NCI-H524 treated with DMSO at 0.1 percent for 48 hours (cell line): ENCODE measurements at regions not wholly inside any gene's neighbourhood (a gene's known extent, or its start where the extent isn't known, plus 50 kb on each side); places are given as distances from the start of the nearest gene placed in this dataset.
"Not testable (repeated sequence)": the region's sequence is repeated elsewhere in the genome, so short reads cannot be mapped to it uniquely, and the experiment has no call there.

Experiments
- DNase-seq: peaks from one replicate; lab custom pipeline; 2025; lab: John Stamatoyannopoulos, UW

DNA sequence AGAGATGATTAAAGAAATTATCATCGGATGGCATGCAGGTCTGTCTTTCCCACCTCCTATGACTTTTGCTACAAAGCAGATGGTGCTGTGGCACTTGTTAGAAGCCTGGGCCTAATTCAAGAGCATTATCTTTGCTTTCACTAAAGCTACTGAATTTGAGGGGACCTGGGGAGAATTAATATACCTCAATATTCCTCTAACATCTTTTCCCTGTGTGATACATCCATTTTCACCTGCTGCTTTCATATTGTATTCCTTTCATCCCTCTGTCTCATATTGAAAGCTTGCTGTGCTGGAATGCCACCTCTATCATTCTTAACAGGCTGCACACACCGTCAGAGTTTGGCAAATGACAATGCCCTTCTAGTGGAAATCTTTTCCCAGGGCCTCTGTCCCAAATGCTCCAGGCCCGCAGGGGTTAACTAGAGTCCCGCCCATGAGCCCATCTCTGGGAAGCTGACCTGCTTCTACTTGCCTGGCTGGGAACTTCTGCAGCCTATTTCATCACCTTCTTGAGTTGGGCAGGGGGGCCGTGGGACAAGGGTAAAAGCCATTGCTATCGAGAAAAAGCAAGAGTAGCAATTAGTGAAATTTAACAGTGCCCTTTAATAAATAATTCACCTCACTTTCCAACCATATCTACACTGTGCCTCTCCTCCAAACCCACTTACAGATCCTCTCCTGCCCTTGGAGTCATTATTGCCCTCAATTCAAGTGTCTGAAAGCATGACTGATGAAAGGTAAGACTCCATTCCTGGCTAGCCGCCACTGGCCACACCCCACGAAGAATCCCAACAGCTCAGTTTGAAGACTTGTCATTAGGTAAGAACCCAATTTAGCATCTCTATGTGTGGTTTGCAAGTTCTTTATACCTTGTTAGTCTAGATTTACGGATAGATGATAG is 126.7 kb upstream of the BTG1 start:
- DNase-seq = peak; percentile 12

GRCh38 chr12:92271341-92271740 is 125.7 kb upstream of the BTG1 start:
- DNase-seq = no peak

- DNase-seq = no peak
These were observed 124.9 kb upstream of the BTG1 start for GRCh38 chr12:92270521-92270920.

- DNase-seq = no peak
These were observed 123.3 kb upstream of the BTG1 start for GRCh38 chr12:92268946-92269345.

GRCh38 chr12:92261692-92262091 is 116.0 kb upstream of the BTG1 start:
- no peak for DNase-seq

DNA sequence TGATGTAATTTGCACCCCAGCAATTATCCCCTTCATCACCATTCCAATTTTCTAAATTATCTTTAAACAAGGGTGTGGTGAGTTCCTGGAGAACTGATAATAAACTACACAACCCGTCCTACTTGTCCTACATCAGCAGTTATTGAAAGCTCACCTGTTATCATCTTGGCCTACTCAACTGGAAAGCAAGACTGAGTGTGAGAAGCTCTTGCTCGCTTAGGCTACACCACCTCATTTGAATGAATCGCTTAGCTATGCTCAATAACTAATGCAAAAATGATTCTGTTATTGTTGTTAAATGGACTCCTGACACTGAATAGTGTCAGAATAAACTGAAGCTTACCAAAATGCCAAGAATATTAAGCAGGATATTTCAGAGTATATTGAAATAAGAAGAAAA is 115.4 kb upstream of the BTG1 start:
- no peak for DNase-seq

DNA sequence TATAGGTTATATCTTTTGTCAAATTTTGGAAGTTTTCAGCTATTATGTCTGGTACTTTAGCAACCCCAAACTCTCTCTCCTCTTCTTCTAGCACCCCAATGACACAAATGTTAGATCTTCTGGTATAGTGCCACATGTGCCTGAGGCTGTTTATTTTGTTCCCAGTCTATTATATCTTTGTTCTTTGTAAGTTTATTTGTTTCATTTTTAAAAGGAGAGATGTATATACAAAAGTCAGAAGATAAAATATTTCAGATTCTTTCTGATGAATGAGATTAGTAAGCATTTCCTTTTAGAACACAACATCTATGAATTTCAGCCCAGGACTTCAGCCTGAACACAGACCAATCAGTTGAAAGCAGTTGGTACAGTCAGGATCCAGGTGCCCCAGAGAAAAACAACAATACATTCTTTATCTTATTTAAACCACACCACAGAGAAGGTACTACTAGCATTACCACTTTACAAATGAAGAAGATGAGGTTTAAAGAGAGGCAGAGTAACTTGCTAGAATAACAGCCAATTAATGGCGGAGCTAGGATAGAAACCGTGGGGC is 114.1 kb upstream of the BTG1 start:
- DNase-seq = no peak

- DNase-seq = no peak
These were observed 113.6 kb upstream of the BTG1 start for GRCh38 chr12:92259291-92259690.

- no peak for DNase-seq
These were observed 111.6 kb upstream of the BTG1 start for GRCh38 chr12:92257261-92257660.

DNA sequence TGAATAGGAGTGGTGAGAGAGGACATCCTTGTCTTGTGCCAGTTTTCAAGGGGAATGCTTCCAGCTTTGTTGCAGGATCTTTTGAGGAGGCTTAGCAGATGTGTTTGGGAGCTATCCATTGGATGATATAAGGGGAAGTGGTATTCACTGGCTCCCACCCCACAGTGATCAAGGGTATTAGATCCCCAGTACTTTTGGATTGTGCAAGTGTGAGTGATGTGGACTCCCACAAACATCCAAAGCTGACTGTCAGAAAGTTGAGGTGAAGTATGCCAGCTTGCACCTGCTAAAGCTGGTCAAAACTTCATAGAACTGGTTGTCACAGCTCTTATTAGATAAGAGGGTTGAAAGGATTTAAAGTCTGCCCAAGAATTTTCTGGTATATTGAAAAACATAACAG is 110.1 kb upstream of the BTG1 start:
- no peak for DNase-seq

DNA sequence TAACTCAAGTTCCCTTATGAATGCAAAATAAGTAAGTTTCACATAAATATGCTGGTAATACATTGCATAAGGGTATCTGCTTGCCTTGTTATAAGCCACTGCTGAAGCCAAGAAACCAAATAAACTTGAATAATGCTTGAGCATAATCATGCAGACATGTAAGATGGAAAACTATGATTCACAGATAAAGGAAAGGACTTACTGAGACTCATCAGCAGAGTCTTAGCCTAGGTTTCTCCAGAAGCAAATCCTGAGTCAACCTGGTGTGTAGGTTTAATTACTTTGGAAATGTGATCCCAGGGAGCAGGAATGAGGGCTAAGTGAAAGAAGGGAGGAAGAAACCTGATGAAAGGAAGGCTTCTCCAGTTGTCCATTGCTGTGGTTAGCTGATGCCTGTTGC is 107.7 kb upstream of the BTG1 start:
- DNase-seq = no peak

- DNase-seq = no peak
These were observed 103.3 kb upstream of the BTG1 start for GRCh38 chr12:92248977-92249376.

- DNase-seq = no peak
These were observed 98.4 kb upstream of the BTG1 start for GRCh38 chr12:92244036-92244435.

- no peak for DNase-seq
These were observed 97.3 kb upstream of the BTG1 start for GRCh38 chr12:92242907-92243306.

DNA sequence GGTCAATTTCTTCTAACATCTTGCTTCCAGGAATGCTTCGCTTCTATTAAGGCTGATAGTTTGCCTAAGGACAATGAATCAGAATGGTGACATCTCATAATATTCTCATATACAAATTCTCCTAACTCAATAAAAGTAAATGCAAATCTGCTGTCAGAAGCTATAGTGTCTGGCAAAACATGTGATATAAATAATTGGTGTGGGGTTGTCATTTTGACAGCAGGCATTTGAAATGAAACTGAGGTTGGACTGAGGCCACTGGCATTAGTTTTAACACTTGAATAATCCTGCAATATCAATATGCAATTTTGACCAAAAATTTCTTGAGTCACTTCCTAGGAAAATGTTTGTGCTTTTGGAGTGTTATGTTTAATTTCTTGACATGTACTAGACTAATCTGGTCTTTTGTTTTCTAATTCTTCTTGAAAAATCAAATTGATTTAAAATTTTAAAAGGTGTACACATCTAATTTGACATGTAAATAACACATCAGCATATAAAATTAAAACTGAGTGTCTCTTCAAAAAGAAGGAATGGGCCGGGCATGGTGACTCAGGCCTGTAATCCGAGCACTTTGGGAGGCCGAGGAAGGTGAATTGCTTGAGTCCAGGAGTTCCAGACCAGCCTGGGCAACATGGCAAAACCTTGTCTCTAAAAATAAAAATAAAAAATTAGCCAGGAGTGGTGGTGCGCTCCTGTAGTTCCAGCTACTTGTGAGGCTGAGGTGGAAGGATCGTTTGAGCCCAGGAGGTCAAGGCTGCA is 92.3 kb upstream of the BTG1 start:
- DNase-seq = no peak

GRCh38 chr12:92237262-92237661 is 91.6 kb upstream of the BTG1 start:
- DNase-seq = no peak

DNA sequence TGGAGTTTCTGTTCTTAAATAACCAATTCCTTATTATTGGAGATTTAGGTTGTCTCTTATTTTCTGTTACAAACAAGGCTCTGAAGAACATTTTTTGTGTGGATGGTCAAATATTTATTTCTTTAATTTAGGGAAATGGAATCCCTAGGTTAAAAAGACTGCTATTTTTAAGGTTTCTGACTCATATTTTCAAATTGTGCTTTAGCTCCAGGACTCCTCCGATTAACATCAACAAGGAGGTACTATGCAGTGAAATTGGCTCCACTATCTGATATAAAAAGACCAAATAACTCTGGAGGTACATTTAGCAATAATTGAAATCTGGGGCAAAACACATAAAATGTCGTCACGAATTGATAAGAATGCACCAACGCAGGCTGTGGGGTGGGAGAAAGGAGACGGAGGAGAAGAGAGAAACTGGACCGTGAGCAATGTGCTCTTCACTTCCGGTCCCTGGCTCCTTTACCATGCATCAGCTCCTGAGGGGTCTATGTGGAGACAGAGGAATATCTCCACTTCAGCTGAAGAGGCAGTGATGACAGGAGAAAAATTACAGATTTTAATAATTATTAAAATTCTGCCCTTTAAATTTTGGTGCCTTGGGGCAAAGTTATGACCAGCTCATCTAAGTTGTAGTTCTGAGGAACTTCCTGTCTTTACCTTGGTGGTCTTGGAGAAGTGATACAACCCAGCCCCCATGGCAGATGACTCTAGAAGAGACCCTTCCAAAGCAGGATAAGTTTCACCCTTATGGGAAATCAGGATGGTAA is 90.2 kb upstream of the BTG1 start:
- no peak for DNase-seq

- no peak for DNase-seq
These were observed 88.9 kb upstream of the BTG1 start for GRCh38 chr12:92234533-92234932.

DNA sequence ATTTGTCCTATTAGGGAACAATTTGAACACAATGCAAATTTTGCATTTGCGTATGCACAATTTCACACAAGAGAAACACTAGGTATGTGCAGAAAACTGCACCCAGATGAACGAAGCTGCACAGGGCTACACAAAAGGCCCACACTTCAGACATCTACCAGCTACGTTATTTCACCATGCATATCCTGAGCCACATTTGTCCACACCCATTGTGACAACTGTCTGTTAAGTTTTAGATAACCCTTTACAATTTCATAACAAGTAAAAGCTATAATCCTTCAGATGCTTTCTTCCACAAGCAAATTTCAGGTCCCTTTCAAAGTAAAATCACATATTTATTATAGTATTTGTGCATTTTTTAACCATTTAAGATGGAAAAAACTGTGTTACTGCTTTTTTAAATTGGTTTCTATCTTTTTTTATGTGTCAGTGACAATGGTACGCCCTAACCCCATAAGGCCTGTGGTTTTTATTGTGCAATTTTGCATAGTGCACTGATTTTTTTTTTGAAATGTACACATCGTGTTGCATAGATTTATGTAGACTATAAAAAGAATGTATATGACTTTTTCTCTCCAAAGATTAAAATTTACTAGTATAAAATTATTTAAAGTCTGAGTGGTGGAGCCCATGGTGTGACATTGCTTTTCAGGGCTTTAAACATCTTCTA is 87.8 kb upstream of the BTG1 start:
- DNase-seq = no peak

DNA sequence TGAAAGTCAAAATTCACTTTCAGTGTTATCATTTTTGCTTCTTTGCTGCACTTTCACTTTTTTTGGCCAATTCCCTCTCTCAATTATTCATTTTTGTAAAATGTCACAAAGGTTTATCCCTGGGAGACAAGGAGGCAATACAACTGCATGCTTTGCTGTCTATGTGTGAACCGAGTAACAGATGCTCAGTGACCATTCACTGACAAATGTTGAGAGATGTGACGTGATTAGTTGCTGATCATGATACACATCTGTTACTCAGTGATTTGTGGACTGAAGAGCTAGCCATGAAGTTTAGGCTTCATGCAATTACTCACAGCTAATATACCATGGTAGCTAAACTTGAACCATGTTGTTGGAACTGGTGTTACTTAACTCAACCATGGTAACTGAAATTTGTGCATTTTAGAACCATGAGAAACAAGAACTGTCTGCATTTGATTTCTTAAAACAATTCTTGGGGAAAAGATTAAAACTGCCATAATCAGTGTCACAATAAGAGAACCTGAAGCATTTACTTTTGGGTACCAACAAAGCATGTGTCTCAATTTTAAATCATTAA is 86.8 kb upstream of the BTG1 start:
- DNase-seq = not testable (repeated sequence)

DNA sequence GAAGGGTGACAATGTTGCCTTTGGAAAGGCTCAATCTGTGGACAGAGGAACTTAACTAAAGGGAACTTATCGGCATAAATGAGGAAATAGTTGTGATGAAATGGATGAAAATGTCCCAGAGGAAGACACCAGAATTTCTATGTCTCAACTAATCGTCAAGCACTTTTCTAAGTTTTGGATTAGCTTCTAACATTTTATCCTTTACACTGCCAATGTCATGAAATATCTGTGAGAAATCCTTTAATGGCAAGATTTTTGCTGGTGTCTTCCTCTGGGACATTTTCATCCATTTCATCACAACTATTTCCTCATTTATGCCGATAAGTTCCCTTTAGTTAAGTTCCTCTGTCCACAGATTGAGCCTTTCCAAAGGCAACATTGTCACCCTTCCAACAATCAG is 86.3 kb upstream of the BTG1 start:
- not testable (repeated sequence) for DNase-seq
